ENCODE measurements at regions not wholly inside any gene's neighbourhood (a gene's known extent, or its start where the extent isn't known, plus 50 kb on each side); places are given as distances from the start of the nearest gene placed in this dataset.

DNA sequence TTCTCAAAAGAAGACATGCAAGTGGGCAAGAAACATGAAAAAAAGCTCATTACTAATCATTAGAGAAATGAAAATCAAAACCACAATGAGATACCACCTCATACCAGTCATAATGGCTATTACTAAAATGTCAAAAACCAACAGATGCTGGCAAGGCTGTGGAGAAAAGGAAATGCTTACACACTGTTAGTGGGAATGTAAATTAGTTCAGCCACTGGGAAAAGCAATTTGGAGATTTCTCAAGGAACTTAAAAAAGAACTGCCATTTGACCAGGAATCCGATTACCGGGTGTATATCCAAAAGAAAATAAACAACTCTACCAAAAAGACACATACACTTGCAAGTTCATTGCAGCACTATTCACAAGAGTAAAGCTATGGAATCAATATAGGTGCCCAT, 595.4 kb upstream of the RIOK2 start:
- DNase-seq (ENCODE audit: low spot score): no peak
- TF ChIP-seq POLR2A (IDR thresholded peaks at IDR 0.05) (no peak), POLR2AphosphoS5 (IDR thresholded peaks at IDR 0.05) (no peak)
- TF ChIP-seq, protein P1, sequence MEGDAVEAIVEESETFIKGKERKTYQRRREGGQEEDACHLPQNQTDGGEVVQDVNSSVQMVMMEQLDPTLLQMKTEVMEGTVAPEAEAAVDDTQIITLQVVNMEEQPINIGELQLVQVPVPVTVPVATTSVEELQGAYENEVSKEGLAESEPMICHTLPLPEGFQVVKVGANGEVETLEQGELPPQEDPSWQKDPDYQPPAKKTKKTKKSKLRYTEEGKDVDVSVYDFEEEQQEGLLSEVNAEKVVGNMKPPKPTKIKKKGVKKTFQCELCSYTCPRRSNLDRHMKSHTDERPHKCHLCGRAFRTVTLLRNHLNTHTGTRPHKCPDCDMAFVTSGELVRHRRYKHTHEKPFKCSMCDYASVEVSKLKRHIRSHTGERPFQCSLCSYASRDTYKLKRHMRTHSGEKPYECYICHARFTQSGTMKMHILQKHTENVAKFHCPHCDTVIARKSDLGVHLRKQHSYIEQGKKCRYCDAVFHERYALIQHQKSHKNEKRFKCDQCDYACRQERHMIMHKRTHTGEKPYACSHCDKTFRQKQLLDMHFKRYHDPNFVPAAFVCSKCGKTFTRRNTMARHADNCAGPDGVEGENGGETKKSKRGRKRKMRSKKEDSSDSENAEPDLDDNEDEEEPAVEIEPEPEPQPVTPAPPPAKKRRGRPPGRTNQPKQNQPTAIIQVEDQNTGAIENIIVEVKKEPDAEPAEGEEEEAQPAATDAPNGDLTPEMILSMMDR (IDR thresholded peaks at IDR 0.05): no peak
- intact Hi-C loops (cut with DNase I): no loop called here
- H3K4me1 ChIP-seq (replicated peaks): no peaks in the 10 kb centered on the region
- H3K36me3 ChIP-seq: no peaks in the 10 kb centered on the region
- H3K27ac ChIP-seq: no peak overlapping the region
- no peak overlapping the region for H3K4me3 ChIP-seq
- WGBS: 68% methylated on average over 2 of the region's 2 CpGs
- H3K9me3 ChIP-seq: no peaks in the 10 kb centered on the region
- H3K27me3 ChIP-seq (replicated peaks; ENCODE audit: insufficient read depth): no peaks in the 10 kb centered on the region

DNA sequence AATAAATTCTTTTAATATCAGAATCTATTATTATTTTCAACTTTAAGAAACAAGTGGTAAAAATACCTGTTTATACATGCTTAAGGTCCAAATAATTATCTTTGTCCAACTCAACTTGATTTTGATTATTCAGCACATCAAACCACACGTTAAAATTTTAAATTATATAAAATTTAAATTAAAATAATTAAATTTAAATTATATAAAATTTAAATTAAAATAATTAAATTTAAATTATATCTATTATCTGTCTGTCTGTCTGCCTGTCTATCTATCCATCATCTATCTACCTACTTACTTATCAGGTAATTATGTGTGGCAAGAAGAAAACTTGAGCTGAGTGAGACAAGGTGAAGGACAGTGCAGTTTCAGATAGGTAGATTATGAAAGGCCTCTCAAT, 605.3 kb upstream of the RIOK2 start:
- intact Hi-C loops (cut with DNase I): no loop called here
- TF ChIP-seq POLR2A (IDR thresholded peaks at IDR 0.05) (no peak), POLR2AphosphoS5 (IDR thresholded peaks at IDR 0.05) (no peak)
- TF ChIP-seq, protein P1 (IDR thresholded peaks at IDR 0.05): no peak

DNA sequence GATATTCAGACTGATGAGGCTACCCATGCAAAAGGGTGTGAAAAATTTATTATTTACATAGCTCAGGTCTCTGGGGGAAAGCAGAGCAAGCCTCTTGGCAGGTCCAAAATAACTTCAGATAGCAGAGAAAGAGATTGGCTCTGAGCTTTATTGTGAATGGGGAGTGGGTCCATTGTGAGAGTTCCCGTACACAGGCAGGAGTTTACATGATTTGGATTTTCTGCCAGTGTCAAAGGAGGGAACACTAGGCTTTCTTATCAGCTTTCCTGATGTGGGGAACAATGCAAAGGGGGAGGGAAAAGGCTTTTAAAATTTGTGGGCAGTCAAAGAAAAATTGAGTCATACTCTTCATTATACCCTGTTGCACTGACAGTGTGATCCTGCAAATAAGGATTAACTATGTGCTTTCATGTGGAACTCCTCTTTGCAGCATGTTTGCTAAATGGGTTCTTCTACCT, 615.0 kb upstream of the RIOK2 start:
- intact Hi-C loops (cut with DNase I): no loop called here
- 24% methylated on average over 1 of the region's 1 CpG for WGBS
- Histone ChIP-seq H3K27ac (no peak overlapping the region), H3K4me3 (no peak overlapping the region), H3K4me1 (replicated peaks) (no peaks in the 10 kb centered on the region), H3K27me3 (replicated peaks; ENCODE audit: insufficient read depth) (no peaks in the 10 kb centered on the region), H3K9me3 (no peaks in the 10 kb centered on the region), H3K36me3 (no peaks in the 10 kb centered on the region)
- no peak for DNase-seq (ENCODE audit: low spot score)
- TF ChIP-seq POLR2AphosphoS5 (IDR thresholded peaks at IDR 0.05) (no peak), POLR2A (IDR thresholded peaks at IDR 0.05) (no peak)
- TF ChIP-seq, protein P1 (IDR thresholded peaks at IDR 0.05): no peak

More for the DNA sequence above, 605.3 kb upstream of the RIOK2 start:
- no peak overlapping the region for H3K27ac ChIP-seq
- H3K27me3 ChIP-seq (replicated peaks; ENCODE audit: insufficient read depth): no peaks in the 10 kb centered on the region
- no peaks in the 10 kb centered on the region for H3K4me1 ChIP-seq (replicated peaks)
- no peaks in the 10 kb centered on the region for H3K9me3 ChIP-seq
- H3K4me3 ChIP-seq: no peak overlapping the region
- no peaks in the 10 kb centered on the region for H3K36me3 ChIP-seq
- no peak for DNase-seq (ENCODE audit: low spot score)
- 94% methylated on average over 1 of the region's 1 CpG for WGBS

- intact Hi-C loops (cut with DNase I): no loop called here
- Histone ChIP-seq H3K4me3 (no peak overlapping the region), H3K27me3 (replicated peaks; ENCODE audit: insufficient read depth) (no peaks in the 10 kb centered on the region), H3K9me3 (no peaks in the 10 kb centered on the region), H3K36me3 (no peaks in the 10 kb centered on the region), H3K27ac (no peak overlapping the region), H3K4me1 (replicated peaks) (no peaks in the 10 kb centered on the region)
- DNase-seq (ENCODE audit: low spot score): no peak
- no peak for TF ChIP-seq POLR2A (IDR thresholded peaks at IDR 0.05)
- TF ChIP-seq, protein P1 (IDR thresholded peaks at IDR 0.05): no peak
These were observed 618.4 kb upstream of the RIOK2 start for GRCh38 chr5:97801461-97801860.

- Histone ChIP-seq H3K4me3 (no peak overlapping the region), H3K4me1 (replicated peaks) (no peaks in the 10 kb centered on the region), H3K9me3 (no peaks in the 10 kb centered on the region), H3K27me3 (replicated peaks; ENCODE audit: insufficient read depth) (no peaks in the 10 kb centered on the region), H3K27ac (no peak overlapping the region), H3K36me3 (no peaks in the 10 kb centered on the region)
- no peak for DNase-seq (ENCODE audit: low spot score)
- 74% methylated on average over 2 of the region's 2 CpGs for WGBS
- intact Hi-C loops (cut with DNase I): no loop called here
- TF ChIP-seq POLR2A (IDR thresholded peaks at IDR 0.05): no peak
- TF ChIP-seq, protein P1 (IDR thresholded peaks at IDR 0.05): no peak
- TF ChIP-seq POLR2AphosphoS5 (IDR thresholded peaks at IDR 0.05): no peak
These were observed 637.1 kb upstream of the RIOK2 start for GRCh38 chr5:97820138-97820537.
